PC-3 (cell line): ENCODE measurements at regions not wholly inside any gene's neighbourhood (a gene's known extent, or its start where the extent isn't known, plus 50 kb on each side); places are given as distances from the start of the nearest gene placed in this dataset.
A peak's percentile ranks its signal among the peaks of the same experiment; 100 is the strongest.

Experiments used
- ATAC-seq: fragments of 200-7000 bp; cut with Tn5 transposase; 2 replicates; pipeline ENCODE4 v1.9.1; 2020; ENCODE audit warnings: mild to moderate bottlenecking, moderate library complexity
- BruUV-seq: library from RNA; stranded (reverse); fragments of 400-500 nt; replicated peaks from 2 replicates; lab custom pipeline; 2021; lab: Mats Ljungman, UMichigan
- CTCF ChIA-PET: fragments of 300-600 bp; sonication (Branson Sonifier 250); formaldehyde crosslinking; loops from one replicate; lab custom pipeline; 2022; ENCODE audit warnings: antibody characterized with exemption; lab: Charles Lee
- POLR2A ChIA-PET: fragments of 300-600 bp; sonication (Branson Sonifier 250); formaldehyde crosslinking; loops from one replicate; lab custom pipeline; 2022; ENCODE audit warnings: antibody characterized with exemption; ENCODE audit not compliant: unreplicated experiment; lab: Charles Lee
- DNase-seq: peaks from one replicate; pipeline ENCODE4 v3.0.0-alpha.2; 2015
- H2AFZ ChIP-seq: fragments of 300-600 bp; sonication (generic); 2 replicates; pipeline ENCODE4 v1.6.0; 2016; ENCODE audit warnings: antibody characterized with exemption, low read length
- H3F3A ChIP-seq: fragments of 300-600 bp; sonication (generic); one replicate; pipeline ENCODE4 v1.6.0; 2017; ENCODE audit warnings: antibody characterized with exemption, low read length, control low read depth, mild to moderate bottlenecking; ENCODE audit not compliant: unreplicated experiment
- H3K27ac ChIP-seq: fragments of 300-600 bp; sonication (generic); 2 replicates; pipeline ENCODE4 v1.5.1; 2016; ENCODE audit warnings: mild to moderate bottlenecking, low read length
- H3K27me3 ChIP-seq: fragments of 300-600 bp; sonication (generic); 2 replicates; pipeline ENCODE4 v1.6.1; 2016; ENCODE audit warnings: low read length, mixed read lengths
- H3K36me3 ChIP-seq: fragments of 300-600 bp; sonication (generic); 2 replicates; pipeline ENCODE4 v1.6.1; 2016; ENCODE audit warnings: low read depth, mixed run types, low read length, mixed read lengths
- H3K4me1 ChIP-seq: fragments of 300-600 bp; sonication (generic); 2 replicates; pipeline ENCODE4 v1.5.1; 2016; ENCODE audit warnings: low read length; ENCODE audit not compliant: insufficient read depth
- H3K4me2 ChIP-seq: fragments of 300-600 bp; sonication (generic); 2 replicates; pipeline ENCODE4 v1.6.0; 2016; ENCODE audit warnings: low read length
- H3K4me3 ChIP-seq: fragments of 300-600 bp; sonication (generic); 2 replicates; pipeline ENCODE4 v1.5.1; 2016; ENCODE audit warnings: mild to moderate bottlenecking, low read length, mixed read lengths
- H3K79me2 ChIP-seq: fragments of 300-600 bp; sonication (generic); 2 replicates; pipeline ENCODE4 v1.6.1; 2017; ENCODE audit warnings: low read length, mixed read lengths
- H3K9ac ChIP-seq: fragments of 300-600 bp; sonication (generic); 2 replicates; pipeline ENCODE4 v1.6.0; 2016; ENCODE audit warnings: mild to moderate bottlenecking, low read length
- H3K9me2 ChIP-seq: fragments of 300-600 bp; sonication (generic); replicated peaks from 2 replicates; pipeline ENCODE4 v1.6.1; 2016; ENCODE audit warnings: mixed run types, low read length, mixed read lengths
- H3K9me3 ChIP-seq: fragments of 300-600 bp; sonication (generic); 2 replicates; pipeline ENCODE4 v1.6.1; 2016; ENCODE audit warnings: low read length, mixed read lengths
- H4K20me1 ChIP-seq: fragments of 300-600 bp; sonication (generic); 2 replicates; pipeline ENCODE4 v1.6.1; 2016; ENCODE audit warnings: low read length, mixed read lengths
- EZH2 ChIP-seq: fragments of 300-600 bp; sonication (generic); IDR thresholded peaks from one replicate; pipeline ENCODE4 v1.6.1; 2017; ENCODE audit warnings: antibody characterized with exemption, mild to moderate bottlenecking, low read length; ENCODE audit not compliant: unreplicated experiment
- EZH2phosphoT487 ChIP-seq: fragments of 300-600 bp; sonication (generic); IDR thresholded peaks from 2 replicates; pipeline ENCODE4 v1.6.1; 2018; ENCODE audit warnings: mild to moderate bottlenecking, antibody characterized with exemption, low read length, borderline replicate concordance
- intact Hi-C: fragments of 100-400 bp; cut with micrococcal nuclease; formaldehyde crosslinking; loops from 2 replicates; pipeline ENCODE4 v1.9.0; 2023
- TF ChIP-seq, protein P1 (sequence below): fragments of 300-600 bp; sonication (generic); conservative IDR thresholded peaks from 2 replicates; pipeline ENCODE4 v1.5.1; 2017; ENCODE audit warnings: antibody characterized with exemption, low read depth, mild to moderate bottlenecking, low read length

DNA sequence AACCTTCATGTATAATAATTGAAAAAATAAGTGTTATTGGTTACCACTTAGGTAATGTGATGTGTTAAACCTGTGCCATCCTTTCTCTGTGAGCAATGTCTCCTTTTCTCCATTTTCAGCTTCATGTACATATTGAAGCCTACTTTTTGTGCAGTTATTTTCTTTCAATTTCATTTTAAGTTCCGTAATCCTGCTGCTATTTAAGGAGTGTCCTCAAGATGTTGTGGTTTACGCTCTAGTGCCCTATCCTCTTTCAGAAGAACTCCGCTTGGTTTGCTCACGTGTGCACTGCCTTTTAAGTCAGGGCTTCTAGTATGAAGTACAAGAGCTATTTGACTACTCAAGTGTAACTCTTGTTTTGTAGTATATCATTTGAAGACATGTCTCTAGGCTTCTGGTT, 2253.2 kb upstream of the TENM3 start:
- Histone ChIP-seq H3K4me2 (no peak overlapping the region), H3K79me2 (no peaks in the 10 kb centered on the region), H3K9me3 (no peaks in the 10 kb centered on the region), H3K27ac (no peak overlapping the region), H2AFZ (no peak overlapping the region), H3K36me3 (no peaks in the 10 kb centered on the region), H3K9me2 (no peaks in the 10 kb centered on the region), H3K4me3 (no peak overlapping the region), H3K4me1 (no peaks in the 10 kb centered on the region), H3K27me3 (no peaks in the 10 kb centered on the region), H4K20me1 (no peaks in the 10 kb centered on the region), H3K9ac (no peak overlapping the region), H3F3A (no peaks in the 10 kb centered on the region)
- intact Hi-C loops = no loop called here
- ChIA-PET CTCF (no interaction called here), POLR2A (no interaction called here)
- no peak for DNase-seq
- ATAC-seq = no peak
- TF ChIP-seq, protein P1, sequence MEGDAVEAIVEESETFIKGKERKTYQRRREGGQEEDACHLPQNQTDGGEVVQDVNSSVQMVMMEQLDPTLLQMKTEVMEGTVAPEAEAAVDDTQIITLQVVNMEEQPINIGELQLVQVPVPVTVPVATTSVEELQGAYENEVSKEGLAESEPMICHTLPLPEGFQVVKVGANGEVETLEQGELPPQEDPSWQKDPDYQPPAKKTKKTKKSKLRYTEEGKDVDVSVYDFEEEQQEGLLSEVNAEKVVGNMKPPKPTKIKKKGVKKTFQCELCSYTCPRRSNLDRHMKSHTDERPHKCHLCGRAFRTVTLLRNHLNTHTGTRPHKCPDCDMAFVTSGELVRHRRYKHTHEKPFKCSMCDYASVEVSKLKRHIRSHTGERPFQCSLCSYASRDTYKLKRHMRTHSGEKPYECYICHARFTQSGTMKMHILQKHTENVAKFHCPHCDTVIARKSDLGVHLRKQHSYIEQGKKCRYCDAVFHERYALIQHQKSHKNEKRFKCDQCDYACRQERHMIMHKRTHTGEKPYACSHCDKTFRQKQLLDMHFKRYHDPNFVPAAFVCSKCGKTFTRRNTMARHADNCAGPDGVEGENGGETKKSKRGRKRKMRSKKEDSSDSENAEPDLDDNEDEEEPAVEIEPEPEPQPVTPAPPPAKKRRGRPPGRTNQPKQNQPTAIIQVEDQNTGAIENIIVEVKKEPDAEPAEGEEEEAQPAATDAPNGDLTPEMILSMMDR = no peak
- no peak for TF ChIP-seq EZH2
- BruUV-seq = no TSS peak

DNA sequence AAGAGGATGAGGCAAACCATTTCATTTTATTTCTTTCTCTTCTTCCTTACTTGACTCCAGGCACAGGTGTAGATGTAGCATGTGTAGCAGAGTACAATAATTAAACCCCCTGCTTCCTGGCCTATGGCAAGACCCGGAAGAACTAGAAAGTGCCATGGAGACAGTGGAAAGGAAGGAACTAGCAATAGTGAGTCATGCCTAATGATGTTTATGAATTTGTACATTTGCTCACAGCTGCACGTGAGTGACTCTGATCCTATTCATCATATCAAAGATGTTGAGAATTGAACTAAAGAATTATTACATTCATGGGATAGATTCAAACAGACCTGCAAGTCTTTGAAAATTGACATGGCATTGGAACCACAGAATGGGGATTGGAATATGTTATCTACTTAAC, 2233.9 kb upstream of the TENM3 start:
- Histone ChIP-seq H3K9me3 (no peaks in the 10 kb centered on the region), H3K36me3 (no peaks in the 10 kb centered on the region), H3K4me1 (no peaks in the 10 kb centered on the region), H3K4me3 (no peak overlapping the region), H3K79me2 (no peaks in the 10 kb centered on the region), H3K9ac (no peak overlapping the region), H3F3A (no peaks in the 10 kb centered on the region), H3K9me2 (no peaks in the 10 kb centered on the region), H3K27me3 (no peaks in the 10 kb centered on the region), H3K27ac (no peak overlapping the region), H2AFZ (no peak overlapping the region), H3K4me2 (no peak overlapping the region), H4K20me1 (no peaks in the 10 kb centered on the region)
- DNase-seq = no peak
- ChIA-PET CTCF (no interaction called here), POLR2A (no interaction called here)
- no peak for ATAC-seq
- BruUV-seq = no TSS peak
- intact Hi-C loops = no loop called here
- TF ChIP-seq EZH2phosphoT487 = no peak
- TF ChIP-seq, protein P1 = no peak
- TF ChIP-seq EZH2 = no peak

DNA sequence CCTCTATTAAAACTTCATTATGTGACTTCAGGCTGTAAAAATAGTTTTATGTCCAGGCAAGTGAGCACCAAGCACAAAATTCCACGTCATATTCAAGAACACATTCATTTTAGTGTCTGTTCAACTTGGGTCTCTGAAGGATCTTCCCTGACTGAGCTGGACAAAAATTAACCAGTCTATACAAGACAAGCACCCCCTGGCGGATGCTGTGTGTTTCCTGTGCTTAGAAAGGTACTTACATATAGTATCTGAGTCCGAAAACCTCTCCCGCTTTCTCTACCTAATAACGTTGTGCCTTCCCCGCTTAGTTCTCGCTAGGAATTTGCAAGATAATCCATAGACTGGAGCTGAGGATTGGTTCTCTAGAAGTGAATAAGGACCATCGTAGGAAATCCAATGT, 2214.5 kb upstream of the TENM3 start:
- no peaks in the 10 kb centered on the region for H3F3A ChIP-seq
- no peaks in the 10 kb centered on the region for H3K27me3 ChIP-seq
- no TSS peak for BruUV-seq
- no peak overlapping the region for H3K27ac ChIP-seq
- TF ChIP-seq, protein P1 = peak; percentile 49
- no peak for TF ChIP-seq EZH2
- H3K4me3 ChIP-seq = no peak overlapping the region
- H3K9me2 ChIP-seq = no peaks in the 10 kb centered on the region
- no peaks in the 10 kb centered on the region for H3K9me3 ChIP-seq
- no peak overlapping the region for H2AFZ ChIP-seq
- intact Hi-C loops = loop anchor here (5.0 kb wide), 1 partner anchor 316 kb away; no protein-coding TSS in a partner anchor
- ChIA-PET POLR2A (no interaction called here), CTCF (interaction anchor here (0.5 kb wide), 1 partner anchor 161 kb away, joined by 3 read pairs; no protein-coding TSS in a partner anchor)
- no peaks in the 10 kb centered on the region for H3K79me2 ChIP-seq
- peak; percentile 33 for DNase-seq
- 0 out of 2 replicates have a peak, but pooled peaks have one; percentile 38 for ATAC-seq
- no peaks in the 10 kb centered on the region for H3K36me3 ChIP-seq
- no peaks in the 10 kb centered on the region for H4K20me1 ChIP-seq
- no peak overlapping the region for H3K4me2 ChIP-seq
- no peaks in the 10 kb centered on the region for H3K4me1 ChIP-seq
- H3K9ac ChIP-seq = no peak overlapping the region
